ENCODE measurements at regions not wholly inside any gene's neighbourhood (a gene's known extent, or its start where the extent isn't known, plus 50 kb on each side); places are given as distances from the start of the nearest gene placed in this dataset.

GRCh38 chr14:89498878-89499277 lies 81.8 kb upstream of the FOXN3 start:
- no peak for DNase-seq (ENCODE audit: low read depth in 2 of 3, low spot score in 1 of 3)

GRCh38 chr14:89495718-89496117 lies 78.7 kb upstream of the FOXN3 start:
- DNase-seq (ENCODE audit: low read depth in 2 of 3, low spot score in 1 of 3): no peak

- DNase-seq (ENCODE audit: low read depth in 2 of 3, low spot score in 1 of 3): no peak
These were observed 77.0 kb upstream of the FOXN3 start for GRCh38 chr14:89493877-89494634.

GRCh38 chr14:89493406-89493805 lies 76.4 kb upstream of the FOXN3 start:
- DNase-seq (ENCODE audit: low read depth in 2 of 3, low spot score in 1 of 3): no peak

GRCh38 chr14:89491711-89492381 lies 74.8 kb upstream of the FOXN3 start:
- DNase-seq (ENCODE audit: low read depth in 2 of 3, low spot score in 1 of 3): no peak

- DNase-seq (ENCODE audit: low read depth in 2 of 3, low spot score in 1 of 3): no peak
These were observed 73.4 kb upstream of the FOXN3 start for GRCh38 chr14:89490466-89490865.

GRCh38 chr14:89489761-89490437 lies 72.9 kb upstream of the FOXN3 start:
- no peak for DNase-seq (ENCODE audit: low read depth in 2 of 3, low spot score in 1 of 3)

GRCh38 chr14:89486961-89487360 lies 69.9 kb upstream of the FOXN3 start:
- DNase-seq (ENCODE audit: low read depth in 2 of 3, low spot score in 1 of 3): no peak

GRCh38 chr14:89486505-89486904 lies 69.5 kb upstream of the FOXN3 start:
- DNase-seq (ENCODE audit: low read depth in 2 of 3, low spot score in 1 of 3): no peak

GRCh38 chr14:89485264-89485663 lies 68.2 kb upstream of the FOXN3 start:
- no peak for DNase-seq (ENCODE audit: low read depth in 2 of 3, low spot score in 1 of 3)

GRCh38 chr14:89484051-89484844 lies 67.2 kb upstream of the FOXN3 start:
- no peak for DNase-seq (ENCODE audit: low read depth in 2 of 3, low spot score in 1 of 3)

- no peak for DNase-seq (ENCODE audit: low read depth in 2 of 3, low spot score in 1 of 3)
These were observed 64.2 kb upstream of the FOXN3 start for GRCh38 chr14:89481196-89481595.

- DNase-seq (ENCODE audit: low read depth in 2 of 3, low spot score in 1 of 3): no peak
These were observed 63.2 kb upstream of the FOXN3 start for GRCh38 chr14:89480278-89480677.

- no peak for DNase-seq (ENCODE audit: low read depth in 2 of 3, low spot score in 1 of 3)
These were observed 62.8 kb upstream of the FOXN3 start for GRCh38 chr14:89479802-89480201.

- no peak for DNase-seq (ENCODE audit: low read depth in 2 of 3, low spot score in 1 of 3)
These were observed 60.4 kb upstream of the FOXN3 start for GRCh38 chr14:89477391-89477790.

GRCh38 chr14:89476354-89476896 lies 59.4 kb upstream of the FOXN3 start:
- DNase-seq (ENCODE audit: low read depth in 2 of 3, low spot score in 1 of 3): no peak

GRCh38 chr14:89474464-89474863 lies 57.4 kb upstream of the FOXN3 start:
- no peak for DNase-seq (ENCODE audit: low read depth in 2 of 3, low spot score in 1 of 3)

GRCh38 chr14:89473989-89474388 lies 57.0 kb upstream of the FOXN3 start:
- no peak for DNase-seq (ENCODE audit: low read depth in 2 of 3, low spot score in 1 of 3)

GRCh38 chr14:89473569-89473968 lies 56.5 kb upstream of the FOXN3 start:
- DNase-seq (ENCODE audit: low read depth in 2 of 3, low spot score in 1 of 3): no peak

GRCh38 chr14:89470401-89470800 lies 53.4 kb upstream of the FOXN3 start:
- DNase-seq (ENCODE audit: low read depth in 2 of 3, low spot score in 1 of 3): no peak

Measured in stimulated activated CD4-positive, alpha-beta T cell treated with anti-CD3 and anti-CD28 coated beads, Interleukin-12 subunit alpha, Interleukin-12 subunit beta, amount 100 ng/mL, for 48 hours (primary cell).